Osteoblast (primary cell): ENCODE measurements at regions not wholly inside any gene's neighbourhood (a gene's known extent, or its start where the extent isn't known, plus 50 kb on each side); places are given as distances from the start of the nearest gene placed in this dataset.

Experiments used
- DNase-seq: peaks from one replicate; pipeline ENCODE4 v3.0.0; 2011; ENCODE audit warnings: low spot score, mixed read lengths; ENCODE audit not compliant: insufficient read length; ENCODE audit errors: missing footprints
- H2AFZ ChIP-seq: 2 replicates; pipeline ENCODE4 v1.6.0; 2011; ENCODE audit warnings: mild to moderate bottlenecking, low read length
- H3K27ac ChIP-seq: 2 replicates; pipeline ENCODE4 v1.5.1; 2011; ENCODE audit warnings: mild to moderate bottlenecking, low read depth, low read length, moderate library complexity
- H3K27me3 ChIP-seq: 2 replicates; pipeline ENCODE4 v1.6.0; 2012; ENCODE audit warnings: mild to moderate bottlenecking, control low read depth, inconsistent platforms, low read length, moderate library complexity; ENCODE audit not compliant: insufficient read depth
- H3K36me3 ChIP-seq: 2 replicates; pipeline ENCODE4 v1.5.1; 2011; ENCODE audit warnings: mild to moderate bottlenecking, low read length, control low read depth, moderate library complexity; ENCODE audit not compliant: insufficient read depth
- H3K4me1 ChIP-seq: 2 replicates; pipeline ENCODE4 v1.5.1; 2011; ENCODE audit warnings: mild to moderate bottlenecking, low read length, control low read depth, moderate library complexity; ENCODE audit not compliant: insufficient read depth
- H3K4me2 ChIP-seq: 2 replicates; pipeline ENCODE4 v1.6.0; 2011; ENCODE audit warnings: mild to moderate bottlenecking, low read length; ENCODE audit not compliant: insufficient read depth
- H3K4me3 ChIP-seq: fragments of 200-600 bp; sonication (generic); 3 replicates; pipeline ENCODE4 v1.5.1; 2012; ENCODE audit warnings: mild to moderate bottlenecking, low read length, inconsistent platforms; ENCODE audit not compliant: insufficient read depth
- H3K79me2 ChIP-seq: 2 replicates; pipeline ENCODE4 v1.6.0; 2012; ENCODE audit warnings: mild to moderate bottlenecking, low read length, control low read depth, inconsistent platforms; ENCODE audit not compliant: insufficient read depth
- H3K9me3 ChIP-seq: 2 replicates; pipeline ENCODE4 v1.5.1; 2011; ENCODE audit warnings: low read depth, low read length, control low read depth
- H4K20me1 ChIP-seq: 2 replicates; pipeline ENCODE4 v1.6.0; 2012; ENCODE audit warnings: mild to moderate bottlenecking, low read length, control low read depth; ENCODE audit not compliant: insufficient read depth
- CTCF ChIP-seq: IDR thresholded peaks from 2 replicates; pipeline ENCODE4 v1.5.1; 2011; ENCODE audit warnings: mild to moderate bottlenecking, low read depth, low read length, moderate library complexity; ENCODE audit errors: extremely low read depth

- Histone ChIP-seq H3K4me3 (no peak overlapping the region), H3K27ac (no peak overlapping the region), H3K4me2 (no peak overlapping the region), H3K36me3 (no peaks in the 10 kb centered on the region), H3K27me3 (no peaks in the 10 kb centered on the region), H2AFZ (no peak overlapping the region), H3K4me1 (no peaks in the 10 kb centered on the region), H4K20me1 (no peaks in the 10 kb centered on the region), H3K9me3 (peaks cover 4% of the 10 kb centered on the region), H3K79me2 (no peaks in the 10 kb centered on the region)
- DNase-seq: peak; percentile 22
- TF ChIP-seq CTCF: no peak
These were observed 1326.0 kb upstream of the C9orf72 start for GRCh38 chr9:28899267-28899666.

GRCh38 chr9:28899926-28900325 is 1326.6 kb upstream of the C9orf72 start:
- no peak overlapping the region for H3K4me2 ChIP-seq
- DNase-seq: no peak
- H2AFZ ChIP-seq: no peak overlapping the region
- no peaks in the 10 kb centered on the region for H3K36me3 ChIP-seq
- H4K20me1 ChIP-seq: no peaks in the 10 kb centered on the region
- H3K79me2 ChIP-seq: no peaks in the 10 kb centered on the region
- no peaks in the 10 kb centered on the region for H3K27me3 ChIP-seq
- H3K27ac ChIP-seq: no peak overlapping the region
- peaks cover 4% of the 10 kb centered on the region for H3K9me3 ChIP-seq
- no peaks in the 10 kb centered on the region for H3K4me1 ChIP-seq
- TF ChIP-seq CTCF: no peak
- H3K4me3 ChIP-seq: no peak overlapping the region

GRCh38 chr9:28900406-28900805 is 1327.1 kb upstream of the C9orf72 start:
- Histone ChIP-seq H3K79me2 (no peaks in the 10 kb centered on the region), H3K4me3 (no peak overlapping the region), H3K9me3 (peaks cover 4% of the 10 kb centered on the region), H3K4me2 (no peak overlapping the region), H3K4me1 (no peaks in the 10 kb centered on the region), H3K27ac (no peak overlapping the region), H3K36me3 (no peaks in the 10 kb centered on the region), H3K27me3 (no peaks in the 10 kb centered on the region), H4K20me1 (no peaks in the 10 kb centered on the region), H2AFZ (no peak overlapping the region)
- TF ChIP-seq CTCF: no peak
- no peak for DNase-seq

- DNase-seq: no peak
- no peak for TF ChIP-seq CTCF
- no peaks in the 10 kb centered on the region for H3K4me1 ChIP-seq
These were observed 1336.2 kb upstream of the C9orf72 start for GRCh38 chr9:28909526-28909925.

More at GRCh38 chr9:28909526-28909925, 1336.2 kb upstream of the C9orf72 start:
- Histone ChIP-seq H3K4me3 (no peak overlapping the region), H3K9me3 (no peaks in the 10 kb centered on the region), H3K27ac (no peak overlapping the region), H3K79me2 (no peaks in the 10 kb centered on the region), H2AFZ (no peak overlapping the region), H4K20me1 (no peaks in the 10 kb centered on the region), H3K36me3 (no peaks in the 10 kb centered on the region), H3K27me3 (no peaks in the 10 kb centered on the region), H3K4me2 (no peak overlapping the region)
